ENCODE measurements at regions not wholly inside any gene's neighbourhood (a gene's known extent, or its start where the extent isn't known, plus 50 kb on each side); places are given as distances from the start of the nearest gene placed in this dataset.

DNA sequence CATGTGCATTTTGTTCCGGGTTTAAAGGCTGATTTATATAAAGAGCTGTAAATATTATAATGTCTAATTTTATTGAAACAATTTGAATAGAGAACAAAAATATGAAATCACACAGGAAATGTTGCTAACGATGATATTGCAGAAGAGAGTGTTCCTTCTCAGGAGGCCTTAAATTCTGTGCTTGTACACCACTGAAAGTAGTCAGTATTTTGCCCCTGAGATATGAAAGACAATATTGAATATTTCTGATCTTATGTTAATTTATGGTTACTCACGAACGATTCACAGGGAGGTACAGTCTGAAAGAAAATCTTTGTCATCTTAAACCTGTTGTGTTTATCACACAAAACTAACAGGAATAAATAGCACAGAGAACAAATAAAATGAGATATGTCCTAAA lies 213.2 kb upstream of the PLSCR5 start:
- TF ChIP-seq, protein P1, sequence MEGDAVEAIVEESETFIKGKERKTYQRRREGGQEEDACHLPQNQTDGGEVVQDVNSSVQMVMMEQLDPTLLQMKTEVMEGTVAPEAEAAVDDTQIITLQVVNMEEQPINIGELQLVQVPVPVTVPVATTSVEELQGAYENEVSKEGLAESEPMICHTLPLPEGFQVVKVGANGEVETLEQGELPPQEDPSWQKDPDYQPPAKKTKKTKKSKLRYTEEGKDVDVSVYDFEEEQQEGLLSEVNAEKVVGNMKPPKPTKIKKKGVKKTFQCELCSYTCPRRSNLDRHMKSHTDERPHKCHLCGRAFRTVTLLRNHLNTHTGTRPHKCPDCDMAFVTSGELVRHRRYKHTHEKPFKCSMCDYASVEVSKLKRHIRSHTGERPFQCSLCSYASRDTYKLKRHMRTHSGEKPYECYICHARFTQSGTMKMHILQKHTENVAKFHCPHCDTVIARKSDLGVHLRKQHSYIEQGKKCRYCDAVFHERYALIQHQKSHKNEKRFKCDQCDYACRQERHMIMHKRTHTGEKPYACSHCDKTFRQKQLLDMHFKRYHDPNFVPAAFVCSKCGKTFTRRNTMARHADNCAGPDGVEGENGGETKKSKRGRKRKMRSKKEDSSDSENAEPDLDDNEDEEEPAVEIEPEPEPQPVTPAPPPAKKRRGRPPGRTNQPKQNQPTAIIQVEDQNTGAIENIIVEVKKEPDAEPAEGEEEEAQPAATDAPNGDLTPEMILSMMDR (IDR thresholded peaks at IDR 0.05), result no peak
- no peak for TF ChIP-seq POLR2A (IDR thresholded peaks at IDR 0.05)

Data from right lobe of liver (tissue), 4 donors.